ENCODE measurements at regions not wholly inside any gene's neighbourhood (a gene's known extent, or its start where the extent isn't known, plus 50 kb on each side); places are given as distances from the start of the nearest gene placed in this dataset.

DNA sequence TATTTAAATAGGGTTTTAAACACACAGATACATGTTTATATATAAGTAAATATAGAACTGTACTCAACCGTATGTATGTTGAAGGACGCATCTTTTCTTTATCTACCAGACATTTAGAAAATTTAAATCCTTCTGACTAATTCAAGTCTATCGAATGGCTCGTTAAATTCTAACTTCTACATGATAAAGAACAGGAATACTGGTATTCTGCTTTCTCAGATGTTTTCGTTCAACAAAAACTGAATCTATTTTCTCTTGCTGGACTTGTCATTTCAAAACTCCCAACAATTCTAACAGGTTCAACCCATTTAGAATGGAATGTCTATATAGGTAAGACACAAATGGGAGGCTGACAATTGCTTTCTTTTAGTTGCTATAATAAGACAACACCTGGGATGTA, 978.3 kb upstream of the ADGRL3 start:
- Histone ChIP-seq H3K4me3 (ENCODE audit: insufficient read depth, low read depth, low read length) (no peak overlapping the region), H3K79me2 (ENCODE audit: insufficient read depth, low read length) (no peaks in the 10 kb centered on the region), H3K4me2 (ENCODE audit: low read length) (no peak overlapping the region), H3K9ac (ENCODE audit: low read length) (no peak overlapping the region), H3K4me1 (ENCODE audit: insufficient read depth, low read length) (no peaks in the 10 kb centered on the region), H3K9me3 (ENCODE audit: insufficient read depth, low read depth, low read length) (no peaks in the 10 kb centered on the region), H2AFZ (ENCODE audit: low read depth, low read length) (no peak overlapping the region), H4K20me1 (ENCODE audit: insufficient read depth, low read length) (no peaks in the 10 kb centered on the region), H3K27ac (ENCODE audit: low read depth, low read length) (no peak overlapping the region), H3K27me3 (ENCODE audit: insufficient read depth, low read length) (no peaks in the 10 kb centered on the region), H3K36me3 (ENCODE audit: insufficient read depth, low read length) (no peaks in the 10 kb centered on the region)
- H3K27me3 Mint-ChIP-seq (ENCODE audit: low read depth, unreplicated experiment) = no peaks in the 10 kb centered on the region
- no peaks in the 10 kb centered on the region for H3K36me3 Mint-ChIP-seq (ENCODE audit: low read depth, unreplicated experiment)
- H3K27ac Mint-ChIP-seq (ENCODE audit: unreplicated experiment) = no peak overlapping the region
- FAIRE-seq (no peak), DNase-seq (ENCODE audit: low read depth) (no peak)
- H3K9me3 Mint-ChIP-seq (ENCODE audit: unreplicated experiment) = no peaks in the 10 kb centered on the region
- TF ChIP-seq, protein P1, sequence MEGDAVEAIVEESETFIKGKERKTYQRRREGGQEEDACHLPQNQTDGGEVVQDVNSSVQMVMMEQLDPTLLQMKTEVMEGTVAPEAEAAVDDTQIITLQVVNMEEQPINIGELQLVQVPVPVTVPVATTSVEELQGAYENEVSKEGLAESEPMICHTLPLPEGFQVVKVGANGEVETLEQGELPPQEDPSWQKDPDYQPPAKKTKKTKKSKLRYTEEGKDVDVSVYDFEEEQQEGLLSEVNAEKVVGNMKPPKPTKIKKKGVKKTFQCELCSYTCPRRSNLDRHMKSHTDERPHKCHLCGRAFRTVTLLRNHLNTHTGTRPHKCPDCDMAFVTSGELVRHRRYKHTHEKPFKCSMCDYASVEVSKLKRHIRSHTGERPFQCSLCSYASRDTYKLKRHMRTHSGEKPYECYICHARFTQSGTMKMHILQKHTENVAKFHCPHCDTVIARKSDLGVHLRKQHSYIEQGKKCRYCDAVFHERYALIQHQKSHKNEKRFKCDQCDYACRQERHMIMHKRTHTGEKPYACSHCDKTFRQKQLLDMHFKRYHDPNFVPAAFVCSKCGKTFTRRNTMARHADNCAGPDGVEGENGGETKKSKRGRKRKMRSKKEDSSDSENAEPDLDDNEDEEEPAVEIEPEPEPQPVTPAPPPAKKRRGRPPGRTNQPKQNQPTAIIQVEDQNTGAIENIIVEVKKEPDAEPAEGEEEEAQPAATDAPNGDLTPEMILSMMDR (IDR thresholded peaks at IDR 0.05; ENCODE audit: insufficient read depth, low read depth, low read length) = no peak
- TF ChIP-seq EZH2 (IDR thresholded peaks at IDR 0.05; ENCODE audit: insufficient read depth, low read length) = no peak
- no peaks in the 10 kb centered on the region for H3K4me1 Mint-ChIP-seq (ENCODE audit: low read depth, unreplicated experiment)
- H3K4me3 Mint-ChIP-seq (ENCODE audit: unreplicated experiment) = no peak overlapping the region

DNA sequence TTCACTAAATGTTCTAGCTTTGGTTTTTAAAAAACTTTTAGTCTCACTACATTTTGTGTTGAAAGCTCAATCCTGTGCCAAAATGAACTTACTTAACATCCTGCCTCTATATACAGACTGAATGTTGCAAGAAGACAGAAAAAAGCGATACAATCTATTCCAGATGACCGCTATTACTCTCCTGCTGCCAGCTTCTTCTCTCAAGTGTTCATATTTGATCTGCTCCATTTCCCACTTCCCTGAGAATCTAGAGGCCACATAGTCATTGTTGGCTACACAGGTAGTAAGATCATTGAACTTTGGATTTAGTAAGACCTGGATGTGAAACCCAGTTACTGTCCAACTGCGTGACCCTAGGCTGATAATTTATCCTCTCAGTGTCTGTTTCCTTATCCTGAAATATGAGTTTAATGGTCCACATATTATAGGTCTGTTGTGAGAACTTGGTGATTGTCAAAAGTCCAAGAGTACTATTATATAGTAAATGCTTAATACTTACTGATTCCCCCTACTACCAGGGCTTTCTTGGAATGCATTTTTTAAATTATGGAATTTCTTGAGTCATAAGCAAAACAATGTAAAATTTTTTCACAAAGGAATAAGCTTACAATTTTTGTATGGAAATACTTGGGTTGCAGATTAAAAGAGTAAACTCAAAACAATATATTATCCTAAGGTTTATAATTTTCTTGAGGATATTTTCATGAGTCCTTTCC, 976.8 kb upstream of the ADGRL3 start:
- H3K4me3 ChIP-seq (ENCODE audit: insufficient read depth, low read depth, low read length) = no peak overlapping the region
- H3K4me2 ChIP-seq (ENCODE audit: low read length) = no peak overlapping the region
- Mint-ChIP-seq H3K27ac (ENCODE audit: unreplicated experiment) (no peak overlapping the region), H3K27me3 (ENCODE audit: low read depth, unreplicated experiment) (no peaks in the 10 kb centered on the region), H3K9me3 (ENCODE audit: unreplicated experiment) (no peaks in the 10 kb centered on the region), H3K4me3 (ENCODE audit: unreplicated experiment) (no peak overlapping the region), H3K36me3 (ENCODE audit: low read depth, unreplicated experiment) (no peaks in the 10 kb centered on the region), H3K4me1 (ENCODE audit: low read depth, unreplicated experiment) (no peaks in the 10 kb centered on the region)
- H3K79me2 ChIP-seq (ENCODE audit: insufficient read depth, low read length) = no peaks in the 10 kb centered on the region
- H3K27me3 ChIP-seq (ENCODE audit: insufficient read depth, low read length) = no peaks in the 10 kb centered on the region
- H3K36me3 ChIP-seq (ENCODE audit: insufficient read depth, low read length) = no peaks in the 10 kb centered on the region
- no peaks in the 10 kb centered on the region for H3K9me3 ChIP-seq (ENCODE audit: insufficient read depth, low read depth, low read length)
- FAIRE-seq = no peak
- H3K27ac ChIP-seq (ENCODE audit: low read depth, low read length) = no peak overlapping the region
- no peaks in the 10 kb centered on the region for H3K4me1 ChIP-seq (ENCODE audit: insufficient read depth, low read length)
- no peak overlapping the region for H2AFZ ChIP-seq (ENCODE audit: low read depth, low read length)
- TF ChIP-seq, protein P1 (IDR thresholded peaks at IDR 0.05; ENCODE audit: insufficient read depth, low read depth, low read length) = no peak
- TF ChIP-seq EZH2 (IDR thresholded peaks at IDR 0.05; ENCODE audit: insufficient read depth, low read length) = no peak
- no peaks in the 10 kb centered on the region for H4K20me1 ChIP-seq (ENCODE audit: insufficient read depth, low read length)
- DNase-seq (ENCODE audit: low read depth) = no peak
- H3K9ac ChIP-seq (ENCODE audit: low read length) = no peak overlapping the region

DNA sequence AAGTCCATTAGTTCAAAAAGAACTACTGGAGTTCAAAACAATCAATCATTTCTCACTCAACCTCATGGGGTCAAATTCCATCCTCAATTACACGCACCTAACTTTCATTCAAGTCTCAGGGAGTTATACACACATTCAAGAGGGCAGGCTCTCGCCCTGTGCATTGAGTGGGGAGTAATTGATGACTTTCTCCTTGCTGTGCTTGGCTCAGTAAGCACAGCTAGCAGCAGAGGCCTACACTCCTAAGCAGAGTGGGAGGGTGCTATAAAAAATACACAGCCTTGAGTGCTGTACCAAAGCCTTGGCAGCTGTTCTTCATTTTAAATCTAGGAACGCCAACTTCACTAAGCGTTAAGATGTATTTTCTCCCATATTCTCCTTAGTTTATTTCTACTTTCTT, 958.3 kb upstream of the ADGRL3 start:
- no peak overlapping the region for H3K4me3 ChIP-seq (ENCODE audit: insufficient read depth, low read depth, low read length)
- no peak overlapping the region for H3K27ac ChIP-seq (ENCODE audit: low read depth, low read length)
- no peaks in the 10 kb centered on the region for H3K36me3 ChIP-seq (ENCODE audit: insufficient read depth, low read length)
- Mint-ChIP-seq H3K27ac (ENCODE audit: unreplicated experiment) (no peak overlapping the region), H3K9me3 (ENCODE audit: unreplicated experiment) (no peaks in the 10 kb centered on the region), H3K4me3 (ENCODE audit: unreplicated experiment) (no peak overlapping the region), H3K36me3 (ENCODE audit: low read depth, unreplicated experiment) (no peaks in the 10 kb centered on the region), H3K27me3 (ENCODE audit: low read depth, unreplicated experiment) (no peaks in the 10 kb centered on the region), H3K4me1 (ENCODE audit: low read depth, unreplicated experiment) (no peaks in the 10 kb centered on the region)
- DNase-seq (ENCODE audit: low read depth) = no peak
- FAIRE-seq = no peak
- TF ChIP-seq EZH2 (IDR thresholded peaks at IDR 0.05; ENCODE audit: insufficient read depth, low read length) = no peak
- TF ChIP-seq, protein P1 (IDR thresholded peaks at IDR 0.05; ENCODE audit: insufficient read depth, low read depth, low read length) = no peak
- no peaks in the 10 kb centered on the region for H3K4me1 ChIP-seq (ENCODE audit: insufficient read depth, low read length)
- H2AFZ ChIP-seq (ENCODE audit: low read depth, low read length) = peak overlapping the region; percentile 56
- no peaks in the 10 kb centered on the region for H3K27me3 ChIP-seq (ENCODE audit: insufficient read depth, low read length)
- no peaks in the 10 kb centered on the region for H3K79me2 ChIP-seq (ENCODE audit: insufficient read depth, low read length)
- H4K20me1 ChIP-seq (ENCODE audit: insufficient read depth, low read length) = no peaks in the 10 kb centered on the region
- H3K9me3 ChIP-seq (ENCODE audit: insufficient read depth, low read depth, low read length) = no peaks in the 10 kb centered on the region
- H3K9ac ChIP-seq (ENCODE audit: low read length) = no peak overlapping the region
- H3K4me2 ChIP-seq (ENCODE audit: low read length) = no peak overlapping the region

Data from astrocyte (in vitro differentiated cells and primary cell).